ENCODE measurements at regions not wholly inside any gene's neighbourhood (a gene's known extent, or its start where the extent isn't known, plus 50 kb on each side); places are given as distances from the start of the nearest gene placed in this dataset.
"Not testable (repeated sequence)": the region's sequence is repeated elsewhere in the genome, so short reads cannot be mapped to it uniquely, and the experiment has no call there.

DNA sequence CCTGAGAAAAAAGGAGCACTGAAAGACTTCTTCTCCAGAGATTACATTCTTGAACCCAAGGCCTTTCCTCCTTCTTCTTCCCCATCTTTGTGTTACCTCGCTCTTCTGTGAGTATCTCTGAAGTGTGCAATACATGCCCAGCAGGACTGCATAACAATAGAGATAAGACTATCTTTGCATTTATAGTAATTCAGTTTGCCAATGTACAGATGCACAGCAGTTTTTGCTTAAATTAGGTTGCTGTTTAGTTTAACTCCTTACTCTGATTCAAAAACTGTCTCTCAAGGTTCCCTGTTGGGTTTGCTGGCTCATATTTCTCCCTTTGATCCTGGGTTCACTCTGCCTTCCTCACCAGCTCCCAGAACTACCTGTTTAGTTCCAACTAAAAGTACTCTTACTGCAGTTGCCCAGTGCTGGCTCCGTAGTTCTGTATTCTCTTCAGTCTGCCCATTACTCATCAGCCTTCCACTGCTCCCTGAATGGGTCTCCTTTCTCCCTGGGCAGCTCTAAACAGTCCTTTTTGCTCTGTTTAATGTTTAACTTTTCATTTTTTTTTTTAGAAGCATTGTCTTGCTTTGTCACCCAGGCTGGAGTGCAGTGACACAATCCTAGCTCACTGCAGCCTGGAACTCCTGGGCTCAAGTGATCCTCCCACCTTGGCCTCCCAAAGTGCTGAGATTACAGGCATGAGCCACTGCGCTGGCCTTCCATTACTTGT lies 180.6 kb upstream of the CAND1 start:
- H3K36me3 ChIP-seq (ENCODE audit: insufficient read depth, low read length): no peaks in the 10 kb centered on the region
- H3K27me3 ChIP-seq (ENCODE audit: insufficient read depth, low read length): peaks cover 9% of the 10 kb centered on the region; the same call in 1 of the 2 replicates

DNA sequence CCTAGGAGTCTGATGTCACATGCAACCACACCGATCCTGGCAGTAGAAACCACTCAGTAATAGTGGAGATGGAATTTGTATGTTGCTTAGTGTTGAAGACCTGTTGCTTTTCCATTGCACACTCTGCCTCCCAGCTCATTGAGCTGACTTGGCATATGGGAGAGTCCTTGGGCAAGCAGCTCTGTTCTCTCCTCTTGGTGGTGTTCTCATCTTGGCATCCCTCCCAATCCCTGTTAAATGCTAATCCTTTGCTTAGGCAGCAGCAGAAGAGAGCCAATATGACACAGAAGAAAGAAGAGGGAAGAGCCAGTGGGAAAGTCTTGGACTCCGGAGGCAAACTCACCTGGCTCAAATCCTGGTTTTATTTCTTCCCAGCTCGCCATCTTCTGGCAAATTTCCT lies 178.0 kb upstream of the CAND1 start:
- H3K4me3 ChIP-seq (ENCODE audit: low read depth, low read length): no peak overlapping the region
- H3K27me3 ChIP-seq (ENCODE audit: insufficient read depth, low read length): peaks cover 9% of the 10 kb centered on the region; the same call in 1 of the 2 replicates
- H3K36me3 ChIP-seq (ENCODE audit: insufficient read depth, low read length): no peaks in the 10 kb centered on the region
- H3K79me2 ChIP-seq (ENCODE audit: control insufficient read depth, insufficient read depth, low read length, unreplicated experiment): no peaks in the 10 kb centered on the region
- H2AFZ ChIP-seq (ENCODE audit: low read length, unreplicated experiment): no peak overlapping the region
- no peak overlapping the region for H3K27ac ChIP-seq (ENCODE audit: low read depth, low read length)
- H3K4me1 ChIP-seq (ENCODE audit: control insufficient read depth, insufficient read depth, low read length, unreplicated experiment): no peaks in the 10 kb centered on the region

More for the DNA sequence above, 180.6 kb upstream of the CAND1 start:
- Histone ChIP-seq H3K27ac (ENCODE audit: low read depth, low read length) (no peak overlapping the region), H3K4me3 (ENCODE audit: low read depth, low read length) (no peak overlapping the region), H3K4me1 (ENCODE audit: control insufficient read depth, insufficient read depth, low read length, unreplicated experiment) (no peaks in the 10 kb centered on the region), H2AFZ (ENCODE audit: low read length, unreplicated experiment) (no peak overlapping the region), H3K79me2 (ENCODE audit: control insufficient read depth, insufficient read depth, low read length, unreplicated experiment) (no peaks in the 10 kb centered on the region)

DNA sequence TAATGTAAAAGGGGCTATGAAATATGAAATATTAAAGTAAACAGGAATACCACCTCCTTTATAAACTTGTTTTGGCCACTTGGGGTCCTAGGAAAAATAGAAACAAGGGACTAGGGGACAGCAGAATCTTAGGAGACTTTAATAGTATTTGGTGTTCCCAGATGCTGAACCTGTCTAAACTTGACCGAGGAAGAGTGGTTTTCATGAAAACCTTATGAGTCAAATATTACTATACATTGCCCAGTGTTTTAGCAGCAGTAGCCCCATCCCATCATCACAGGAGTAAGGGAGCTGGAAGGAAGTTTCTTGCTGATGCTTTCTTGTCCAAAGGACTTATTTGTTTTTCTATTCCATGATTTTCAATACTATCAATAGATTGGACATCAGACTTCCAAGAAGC lies 177.5 kb upstream of the CAND1 start:
- no peak overlapping the region for H3K4me3 ChIP-seq (ENCODE audit: low read depth, low read length)
- no peak overlapping the region for H3K27ac ChIP-seq (ENCODE audit: low read depth, low read length)
- peaks cover 9% of the 10 kb centered on the region; the same call in 1 of the 2 replicates for H3K27me3 ChIP-seq (ENCODE audit: insufficient read depth, low read length)
- H3K79me2 ChIP-seq (ENCODE audit: control insufficient read depth, insufficient read depth, low read length, unreplicated experiment): no peaks in the 10 kb centered on the region
- H3K36me3 ChIP-seq (ENCODE audit: insufficient read depth, low read length): no peaks in the 10 kb centered on the region
- no peaks in the 10 kb centered on the region for H3K4me1 ChIP-seq (ENCODE audit: control insufficient read depth, insufficient read depth, low read length, unreplicated experiment)
- H2AFZ ChIP-seq (ENCODE audit: low read length, unreplicated experiment): no peak overlapping the region

DNA sequence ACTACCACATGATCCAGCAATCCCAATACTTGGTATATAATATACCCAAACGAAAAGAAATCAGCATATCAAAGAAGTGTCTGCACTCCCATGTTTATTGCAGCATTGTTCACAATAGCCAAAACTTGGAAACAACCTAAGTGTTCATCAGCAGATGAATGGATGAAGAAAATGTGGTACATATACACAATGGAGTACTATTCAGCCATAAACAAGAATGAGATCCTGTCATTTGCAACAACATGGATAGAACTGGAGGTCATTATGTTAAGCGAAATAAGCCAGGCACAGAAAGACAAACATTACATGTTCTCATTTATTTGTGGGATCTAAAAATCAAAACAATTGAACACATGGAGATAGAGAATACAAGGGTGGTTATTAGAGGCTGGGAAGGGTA lies 176.2 kb upstream of the CAND1 start:
- not testable (repeated sequence) for H3K27me3 ChIP-seq (ENCODE audit: insufficient read depth, low read length); H3K4me1 ChIP-seq (ENCODE audit: control insufficient read depth, insufficient read depth, low read length, unreplicated experiment); H3K36me3 ChIP-seq (ENCODE audit: insufficient read depth, low read length); H3K4me3 ChIP-seq (ENCODE audit: low read depth, low read length); H3K79me2 ChIP-seq (ENCODE audit: control insufficient read depth, insufficient read depth, low read length, unreplicated experiment); H2AFZ ChIP-seq (ENCODE audit: low read length, unreplicated experiment); H3K27ac ChIP-seq (ENCODE audit: low read depth, low read length)

DNA sequence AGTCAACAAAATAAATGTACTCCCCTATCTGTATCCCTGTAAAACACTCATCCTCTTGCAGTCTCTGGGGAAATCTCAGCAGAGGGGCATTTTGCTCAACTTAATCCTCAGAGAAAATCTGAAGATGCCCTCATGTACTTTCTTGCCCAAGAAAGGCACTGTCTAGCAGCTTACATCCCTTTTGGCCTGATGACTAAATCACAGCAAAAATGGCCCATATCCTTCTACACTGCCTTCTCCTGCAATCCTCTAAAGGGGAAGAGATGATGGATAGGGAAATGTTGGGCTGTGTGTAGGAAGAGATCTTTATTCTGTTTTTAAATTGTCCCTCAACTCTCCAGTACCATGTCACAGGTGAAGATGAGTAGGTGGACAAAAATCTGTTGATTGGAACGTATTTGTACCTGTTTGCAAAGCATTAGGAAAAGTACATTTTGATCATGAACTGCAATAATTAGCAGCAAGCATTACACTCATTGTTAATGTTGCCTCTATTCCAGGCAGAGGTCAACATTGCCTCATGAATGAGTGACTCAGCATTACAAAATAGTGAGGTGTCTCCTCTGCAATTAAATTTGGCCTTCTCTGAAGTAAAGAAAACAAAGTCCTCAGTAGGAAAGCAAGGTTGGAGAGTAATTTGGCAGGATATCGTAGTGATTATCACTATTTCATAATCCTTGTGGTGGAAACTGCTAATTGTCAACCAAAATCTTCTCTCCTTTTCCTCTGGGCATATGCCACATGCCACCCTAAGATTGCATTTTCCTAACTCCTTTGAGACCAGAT lies 172.4 kb upstream of the CAND1 start:
- no peak overlapping the region for H2AFZ ChIP-seq (ENCODE audit: low read length, unreplicated experiment)
- H3K27me3 ChIP-seq (ENCODE audit: insufficient read depth, low read length): no peaks in the 10 kb centered on the region
- no peaks in the 10 kb centered on the region for H3K4me1 ChIP-seq (ENCODE audit: control insufficient read depth, insufficient read depth, low read length, unreplicated experiment)
- H3K79me2 ChIP-seq (ENCODE audit: control insufficient read depth, insufficient read depth, low read length, unreplicated experiment): no peaks in the 10 kb centered on the region
- peak overlapping the region; percentile 9; the same call in 1 of the 2 replicates for H3K27ac ChIP-seq (ENCODE audit: low read depth, low read length)
- H3K4me3 ChIP-seq (ENCODE audit: low read depth, low read length): no peak overlapping the region
- H3K36me3 ChIP-seq (ENCODE audit: insufficient read depth, low read length): no peaks in the 10 kb centered on the region

DNA sequence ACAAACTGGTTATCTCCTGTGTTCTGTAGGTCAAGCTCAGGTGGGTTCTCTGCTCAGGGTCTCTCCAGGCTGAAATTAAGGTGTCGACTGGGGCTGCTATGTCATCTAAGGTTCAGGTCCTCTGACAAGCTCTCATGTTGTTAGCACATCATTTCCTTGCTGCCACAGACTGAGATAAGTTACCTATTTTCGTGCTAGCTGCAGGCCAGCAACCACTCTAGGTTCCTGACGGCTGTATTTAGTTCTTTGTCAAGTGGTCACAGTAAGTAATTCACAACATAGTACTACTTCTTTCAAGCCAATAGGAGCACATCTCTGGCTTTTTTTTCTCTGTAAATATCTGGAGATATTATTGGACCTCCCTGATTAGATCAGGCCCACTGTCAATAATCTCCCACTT lies 169.3 kb upstream of the CAND1 start:
- no peaks in the 10 kb centered on the region for H3K27me3 ChIP-seq (ENCODE audit: insufficient read depth, low read length)

DNA sequence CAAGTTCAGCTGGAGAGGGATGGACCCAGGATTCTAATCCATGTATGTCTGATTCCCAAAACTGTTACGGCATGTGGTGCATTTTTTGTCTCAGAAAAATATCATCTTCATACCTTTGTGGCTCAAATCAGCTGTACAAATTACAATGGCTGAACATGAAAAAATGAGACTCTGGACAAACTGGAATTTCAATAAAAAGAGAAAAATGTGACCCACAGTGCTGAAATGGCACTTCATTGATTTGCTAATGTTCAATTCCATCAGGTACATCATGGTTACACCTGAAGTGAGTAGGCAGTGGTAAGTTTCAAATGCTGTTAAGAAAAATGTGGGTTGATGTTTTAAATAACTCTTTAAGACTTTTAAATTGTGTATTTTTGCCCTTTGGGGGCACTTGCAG lies 165.6 kb upstream of the CAND1 start:
- no peaks in the 10 kb centered on the region for H3K36me3 ChIP-seq (ENCODE audit: insufficient read depth, low read length)
- H3K4me1 ChIP-seq (ENCODE audit: control insufficient read depth, insufficient read depth, low read length, unreplicated experiment): no peaks in the 10 kb centered on the region
- H3K27me3 ChIP-seq (ENCODE audit: insufficient read depth, low read length): no peaks in the 10 kb centered on the region
- H3K4me3 ChIP-seq (ENCODE audit: low read depth, low read length): no peak overlapping the region
- no peaks in the 10 kb centered on the region for H3K79me2 ChIP-seq (ENCODE audit: control insufficient read depth, insufficient read depth, low read length, unreplicated experiment)
- no peak overlapping the region for H2AFZ ChIP-seq (ENCODE audit: low read length, unreplicated experiment)
- H3K27ac ChIP-seq (ENCODE audit: low read depth, low read length): no peak overlapping the region

More for the DNA sequence above, 169.3 kb upstream of the CAND1 start:
- Histone ChIP-seq H3K4me3 (ENCODE audit: low read depth, low read length) (no peak overlapping the region), H3K79me2 (ENCODE audit: control insufficient read depth, insufficient read depth, low read length, unreplicated experiment) (no peaks in the 10 kb centered on the region), H2AFZ (ENCODE audit: low read length, unreplicated experiment) (no peak overlapping the region), H3K27ac (ENCODE audit: low read depth, low read length) (no peak overlapping the region), H3K36me3 (ENCODE audit: insufficient read depth, low read length) (no peaks in the 10 kb centered on the region), H3K4me1 (ENCODE audit: control insufficient read depth, insufficient read depth, low read length, unreplicated experiment) (no peaks in the 10 kb centered on the region)

DNA sequence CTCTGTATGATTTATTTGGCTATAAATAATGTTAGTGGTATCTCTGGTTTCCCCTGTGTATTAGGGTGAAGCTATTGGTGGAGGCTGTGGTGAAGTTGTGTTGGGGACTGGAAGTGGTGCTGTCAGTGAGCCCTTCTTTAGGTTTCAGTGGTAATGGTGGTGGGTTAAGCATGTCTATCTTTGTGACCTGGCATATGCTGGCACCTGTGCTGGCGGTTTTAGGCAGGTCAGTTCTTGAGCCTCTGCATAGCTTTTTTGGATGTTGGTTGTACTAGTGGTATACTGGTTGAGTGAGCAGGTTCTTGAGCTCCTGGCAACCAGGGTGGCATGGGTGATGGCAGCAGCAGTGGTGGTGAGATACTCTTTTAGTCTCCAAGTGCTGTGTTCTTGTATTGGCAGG lies 161.9 kb upstream of the CAND1 start:
- Histone ChIP-seq H3K36me3 (ENCODE audit: insufficient read depth, low read length) (no peaks in the 10 kb centered on the region), H3K79me2 (ENCODE audit: control insufficient read depth, insufficient read depth, low read length, unreplicated experiment) (no peaks in the 10 kb centered on the region), H3K4me1 (ENCODE audit: control insufficient read depth, insufficient read depth, low read length, unreplicated experiment) (no peaks in the 10 kb centered on the region), H3K27ac (ENCODE audit: low read depth, low read length) (no peak overlapping the region), H3K4me3 (ENCODE audit: low read depth, low read length) (no peak overlapping the region), H2AFZ (ENCODE audit: low read length, unreplicated experiment) (no peak overlapping the region), H3K27me3 (ENCODE audit: insufficient read depth, low read length) (no peaks in the 10 kb centered on the region)

DNA sequence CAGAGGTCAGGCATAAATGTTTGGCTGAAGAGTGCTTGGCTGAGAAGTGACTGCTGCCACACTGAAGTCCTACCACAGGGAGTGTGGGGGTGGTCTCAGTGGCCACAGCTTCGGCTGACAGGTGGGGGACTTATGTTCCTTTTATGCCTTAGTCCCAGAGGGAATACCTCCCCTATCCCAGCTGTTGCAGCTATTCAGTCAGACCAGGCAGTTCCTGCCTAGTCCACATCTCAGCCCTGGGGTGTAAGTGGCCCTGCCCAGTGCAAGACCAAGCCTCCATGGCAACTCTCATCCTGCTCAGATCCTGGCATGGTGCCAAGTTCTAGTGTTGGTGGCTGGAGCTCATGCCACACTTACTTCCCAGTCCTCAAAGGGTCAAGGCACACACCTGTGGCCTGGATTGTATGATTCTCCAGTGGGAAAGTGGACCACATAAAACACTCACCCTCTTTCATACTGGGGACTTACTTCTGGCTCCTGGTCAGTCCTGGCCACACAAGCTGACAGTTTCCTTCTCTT lies 161.3 kb upstream of the CAND1 start:
- Histone ChIP-seq H3K4me1 (ENCODE audit: control insufficient read depth, insufficient read depth, low read length, unreplicated experiment) (no peaks in the 10 kb centered on the region), H2AFZ (ENCODE audit: low read length, unreplicated experiment) (no peak overlapping the region), H3K4me3 (ENCODE audit: low read depth, low read length) (no peak overlapping the region), H3K27me3 (ENCODE audit: insufficient read depth, low read length) (no peaks in the 10 kb centered on the region), H3K79me2 (ENCODE audit: control insufficient read depth, insufficient read depth, low read length, unreplicated experiment) (no peaks in the 10 kb centered on the region), H3K36me3 (ENCODE audit: insufficient read depth, low read length) (no peaks in the 10 kb centered on the region), H3K27ac (ENCODE audit: low read depth, low read length) (no peak overlapping the region)

DNA sequence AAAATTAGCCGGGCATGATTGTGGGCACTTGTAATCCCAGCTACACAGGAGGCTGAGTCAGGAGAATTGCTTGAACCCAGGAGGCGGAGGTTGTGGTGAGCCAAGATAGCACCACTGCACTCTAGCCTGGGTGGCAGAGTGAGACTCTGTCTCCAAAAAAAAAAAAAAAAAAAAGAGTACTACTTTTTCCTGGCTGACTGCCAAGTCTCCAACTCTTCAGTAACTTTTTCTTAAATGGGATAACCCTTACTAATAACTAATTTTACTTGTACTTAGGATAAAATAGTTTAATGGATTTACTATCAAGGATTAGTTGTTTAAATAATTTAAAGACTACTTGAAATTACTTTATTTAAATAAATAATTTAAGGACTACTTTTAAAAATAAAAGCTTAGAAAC lies 158.8 kb upstream of the CAND1 start:
- not testable (repeated sequence) for H3K27me3 ChIP-seq (ENCODE audit: insufficient read depth, low read length); H2AFZ ChIP-seq (ENCODE audit: low read length, unreplicated experiment); H3K79me2 ChIP-seq (ENCODE audit: control insufficient read depth, insufficient read depth, low read length, unreplicated experiment); H3K4me1 ChIP-seq (ENCODE audit: control insufficient read depth, insufficient read depth, low read length, unreplicated experiment); H3K27ac ChIP-seq (ENCODE audit: low read depth, low read length); H3K36me3 ChIP-seq (ENCODE audit: insufficient read depth, low read length); H3K4me3 ChIP-seq (ENCODE audit: low read depth, low read length)

DNA sequence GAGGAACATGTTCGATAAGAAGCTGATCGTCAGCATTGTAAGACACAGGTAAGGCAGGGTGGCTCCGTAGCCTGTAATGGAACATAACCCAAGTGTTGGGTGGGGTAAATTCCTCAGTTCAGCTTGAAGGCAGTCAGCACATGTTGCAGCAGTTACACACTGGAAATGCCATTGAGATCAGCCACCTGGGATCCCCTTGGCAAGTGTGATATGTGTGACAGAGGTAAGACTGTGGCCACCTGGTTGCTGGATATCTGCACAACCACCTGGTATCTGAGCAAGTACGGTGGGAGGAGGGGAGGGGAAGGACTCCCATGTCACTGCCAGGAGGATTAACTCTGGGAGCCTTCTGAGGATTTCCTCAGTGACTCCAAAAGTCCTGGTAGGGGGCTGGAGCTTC lies 158.0 kb upstream of the CAND1 start:
- H2AFZ ChIP-seq (ENCODE audit: low read length, unreplicated experiment): no peak overlapping the region
- H3K27ac ChIP-seq (ENCODE audit: low read depth, low read length): no peak overlapping the region
- H3K36me3 ChIP-seq (ENCODE audit: insufficient read depth, low read length): no peaks in the 10 kb centered on the region
- no peaks in the 10 kb centered on the region for H3K4me1 ChIP-seq (ENCODE audit: control insufficient read depth, insufficient read depth, low read length, unreplicated experiment)
- H3K4me3 ChIP-seq (ENCODE audit: low read depth, low read length): no peak overlapping the region
- H3K27me3 ChIP-seq (ENCODE audit: insufficient read depth, low read length): no peaks in the 10 kb centered on the region
- H3K79me2 ChIP-seq (ENCODE audit: control insufficient read depth, insufficient read depth, low read length, unreplicated experiment): no peaks in the 10 kb centered on the region

Measured in ACC112 (cell line).